SK-N-MC (cell line): ENCODE measurements at regions not wholly inside any gene's neighbourhood (a gene's known extent, or its start where the extent isn't known, plus 50 kb on each side); places are given as distances from the start of the nearest gene placed in this dataset.
"Not testable (repeated sequence)": the region's sequence is repeated elsewhere in the genome, so short reads cannot be mapped to it uniquely, and the experiment has no call there.

ENCODE experiments used
- DNase-seq: peaks from one replicate; pipeline ENCODE4 v3.0.0-alpha.2; 2011; ENCODE audit warnings: low read depth, low spot score
- H3K27ac ChIP-seq: fragments of 200-600 bp; sonication (generic); 2 replicates; pipeline ENCODE4 v1.5.1; 2016; ENCODE audit warnings: mixed run types
- H3K36me3 ChIP-seq: fragments of 200-600 bp; sonication (generic); 2 replicates; pipeline ENCODE4 v1.6.1; 2017; ENCODE audit warnings: antibody characterized with exemption, low read length, mixed read lengths; ENCODE audit not compliant: insufficient read depth
- H3K4me3 ChIP-seq: fragments of 200-600 bp; sonication (generic); 2 replicates; pipeline ENCODE4 v1.5.1; 2016
- H3K9ac ChIP-seq: fragments of 200-600 bp; sonication (generic); 2 replicates; pipeline ENCODE4 v1.8.0; 2017; ENCODE audit warnings: mixed run types, mixed read lengths; ENCODE audit not compliant: insufficient read length
- H3K9me3 ChIP-seq: fragments of 200-600 bp; sonication (generic); 2 replicates; pipeline ENCODE4 v1.6.1; 2017; ENCODE audit warnings: low read depth, mild to moderate bottlenecking, antibody characterized with exemption, low read length, moderate library complexity, mixed read lengths
- EZH2 ChIP-seq: fragments of 200-600 bp; sonication (generic); IDR thresholded peaks from one replicate; pipeline ENCODE4 v1.6.1; 2017; ENCODE audit warnings: antibody characterized with exemption
- FOXP2 ChIP-seq: optimal IDR thresholded peaks from 2 replicates; pipeline ENCODE3; 2011; ENCODE audit warnings: mild to moderate bottlenecking, moderate library complexity; ENCODE audit not compliant: insufficient read depth; ENCODE audit errors: extremely low read length, control extremely low read depth
- POLR2AphosphoS5 ChIP-seq: IDR thresholded peaks from 2 replicates; pipeline ENCODE4 v1.6.1; 2012; ENCODE audit warnings: mild to moderate bottlenecking, low read depth, low read length, borderline replicate concordance

DNA sequence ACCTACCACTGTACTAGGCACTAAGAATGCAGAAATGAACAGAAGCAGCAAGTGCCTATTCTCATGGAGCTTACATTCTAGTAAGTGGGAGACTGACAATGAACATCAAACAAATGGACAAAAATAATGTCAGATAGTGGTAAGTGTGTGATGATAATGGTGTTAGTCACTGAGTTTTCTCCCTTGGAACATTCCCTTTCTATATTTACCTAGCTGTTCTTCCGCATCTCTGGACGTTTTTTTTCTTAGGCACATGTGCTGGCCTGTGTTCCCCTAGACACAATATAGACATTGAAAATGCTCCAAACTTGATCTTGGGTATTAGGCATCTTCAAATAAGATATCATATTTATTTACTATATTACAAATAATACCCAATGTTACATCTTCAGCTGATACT, 218.1 kb upstream of the GJE1 start:
- Histone ChIP-seq H3K9me3 (no peaks in the 10 kb centered on the region), H3K9ac (no peak overlapping the region), H3K36me3 (no peaks in the 10 kb centered on the region), H3K27ac (no peak overlapping the region), H3K4me3 (no peak overlapping the region)
- no peak for TF ChIP-seq FOXP2
- no peak for TF ChIP-seq POLR2AphosphoS5
- no peak for TF ChIP-seq EZH2
- no peak for DNase-seq

DNA sequence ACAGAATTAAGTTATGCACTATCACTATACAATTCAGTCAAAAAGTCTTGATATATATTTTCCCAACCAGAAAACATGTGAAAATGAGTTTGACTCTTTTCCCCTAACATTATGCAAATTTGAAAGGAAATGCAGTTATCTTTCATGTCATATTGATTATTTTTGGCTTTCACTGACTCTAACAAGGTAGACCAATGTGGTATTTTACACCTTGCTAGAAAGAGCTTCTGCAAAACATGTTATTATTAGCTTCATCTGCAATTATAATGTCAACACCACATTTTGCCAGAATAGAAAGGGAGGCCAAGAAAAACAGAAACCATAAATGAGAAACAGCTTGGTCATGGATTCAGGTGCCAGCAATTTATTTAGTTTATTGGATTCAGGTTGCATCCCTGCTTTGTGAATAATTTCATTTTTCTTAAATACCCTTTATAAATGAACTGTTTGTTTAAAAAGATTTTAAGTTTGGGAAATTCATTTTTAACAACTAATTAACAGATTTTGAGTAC, 226.1 kb upstream of the GJE1 start:
- TF ChIP-seq EZH2 (no peak), POLR2AphosphoS5 (no peak), FOXP2 (no peak)
- no peak overlapping the region for H3K4me3 ChIP-seq
- no peaks in the 10 kb centered on the region for H3K9me3 ChIP-seq
- DNase-seq, result no peak
- no peak overlapping the region for H3K9ac ChIP-seq
- no peaks in the 10 kb centered on the region for H3K36me3 ChIP-seq
- H3K27ac ChIP-seq, result no peak overlapping the region

DNA sequence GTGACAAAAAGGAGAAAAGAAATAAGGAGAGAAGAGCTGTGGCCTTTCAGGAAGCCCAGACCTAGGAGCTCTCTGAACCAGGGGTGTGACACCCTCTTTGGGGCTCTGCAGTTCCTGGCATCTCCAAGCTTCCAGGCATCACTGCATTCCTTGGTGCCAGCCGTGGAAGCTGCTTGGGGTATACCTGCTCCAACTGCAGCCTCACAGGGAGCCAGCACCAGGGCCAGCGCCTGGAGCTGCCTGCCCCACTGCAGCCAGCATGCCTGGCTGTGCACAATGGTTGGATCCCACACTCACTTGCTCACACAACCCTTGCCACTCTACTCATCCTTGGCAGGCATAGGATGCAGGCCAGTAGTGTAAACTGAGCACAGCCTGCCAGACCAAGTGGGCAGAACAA, 242.1 kb upstream of the GJE1 start:
- H3K9me3 ChIP-seq, result no peaks in the 10 kb centered on the region
- no peak for TF ChIP-seq POLR2AphosphoS5
- no peak for TF ChIP-seq FOXP2
- no peak for TF ChIP-seq EZH2
- H3K27ac ChIP-seq, result no peak overlapping the region
- no peaks in the 10 kb centered on the region for H3K36me3 ChIP-seq
- DNase-seq, result no peak
- no peak overlapping the region for H3K4me3 ChIP-seq
- no peak overlapping the region for H3K9ac ChIP-seq

DNA sequence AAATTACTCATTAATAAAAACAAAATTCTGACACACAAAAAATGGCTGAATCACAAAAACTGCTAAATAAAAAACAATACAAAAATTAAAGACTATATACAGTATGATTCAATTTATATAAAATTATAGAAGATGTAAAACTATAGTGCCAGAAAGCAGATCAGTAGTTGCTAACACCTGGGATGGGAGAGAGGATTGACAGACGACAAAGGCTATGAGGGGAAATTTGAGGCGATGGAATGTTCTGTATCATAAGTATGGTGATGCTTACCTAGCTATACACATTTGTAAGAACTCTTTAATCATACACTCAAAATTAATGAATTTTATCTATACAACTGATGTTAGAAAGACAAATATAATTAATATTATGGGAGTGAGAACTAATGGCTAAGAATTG, 247.9 kb upstream of the GJE1 start:
- H3K27ac ChIP-seq, result no peak overlapping the region

DNA sequence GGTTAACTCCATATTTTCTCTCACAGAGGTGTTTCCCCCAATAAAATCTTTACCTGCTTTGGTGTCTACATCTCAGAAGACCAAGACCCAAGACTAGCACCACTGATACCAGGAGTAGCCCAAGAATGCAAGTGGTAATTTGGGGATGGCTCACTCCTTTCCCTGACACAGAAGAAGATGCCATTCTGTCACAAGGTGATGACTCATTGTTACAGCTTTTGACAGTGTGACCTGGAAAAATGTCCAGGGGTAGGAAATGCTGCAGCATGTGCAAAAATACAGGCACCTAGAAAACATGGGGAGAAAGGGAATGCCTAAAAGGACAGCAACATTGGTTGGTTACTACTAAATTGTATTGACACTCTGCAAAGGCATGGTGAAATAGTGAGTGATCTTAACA, 254.0 kb upstream of the GJE1 start:
- Histone ChIP-seq H3K27ac (no peak overlapping the region), H3K4me3 (no peak overlapping the region), H3K9me3 (no peaks in the 10 kb centered on the region), H3K36me3 (no peaks in the 10 kb centered on the region), H3K9ac (no peak overlapping the region)
- no peak for DNase-seq
- TF ChIP-seq FOXP2 (no peak), EZH2 (no peak), POLR2AphosphoS5 (no peak)

More for the DNA sequence above, 247.9 kb upstream of the GJE1 start:
- no peaks in the 10 kb centered on the region; the same call in 1 of the 2 replicates for H3K9me3 ChIP-seq
- TF ChIP-seq FOXP2, result no peak
- TF ChIP-seq EZH2, result no peak
- TF ChIP-seq POLR2AphosphoS5, result no peak
- H3K9ac ChIP-seq, result no peak overlapping the region
- DNase-seq, result no peak
- no peaks in the 10 kb centered on the region for H3K36me3 ChIP-seq
- no peak overlapping the region for H3K4me3 ChIP-seq

DNA sequence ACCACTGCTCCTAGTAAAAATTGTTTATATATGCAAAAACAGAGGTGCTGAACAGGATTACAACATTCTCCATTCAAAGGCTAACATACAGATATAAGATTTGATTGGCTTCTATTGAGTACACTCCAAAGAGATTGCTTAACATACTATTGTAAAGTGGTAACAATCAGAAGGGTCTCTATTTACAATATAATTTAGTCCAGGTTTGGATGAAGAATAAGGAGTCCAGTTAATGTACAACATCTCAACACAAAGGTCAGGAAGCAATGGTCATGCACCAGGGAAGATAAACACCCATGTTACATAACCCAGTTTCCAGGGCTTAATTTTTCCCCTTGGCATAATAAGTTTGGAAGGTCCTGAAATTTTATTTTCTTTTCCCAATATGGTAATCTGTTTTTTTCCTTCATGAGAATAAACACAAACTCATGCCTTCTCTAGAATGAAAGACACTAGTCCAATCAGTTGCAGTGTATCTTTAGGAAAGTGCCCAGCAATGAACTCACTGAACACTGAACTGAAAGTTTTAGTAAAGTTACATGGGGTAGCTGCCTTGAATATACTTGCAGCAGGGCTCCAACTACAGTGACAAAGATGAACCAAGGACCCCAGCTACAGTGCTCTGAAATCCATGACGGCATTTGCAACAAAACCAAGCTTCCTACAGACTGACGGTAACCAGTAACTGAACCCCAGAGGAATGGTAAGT, 255.3 kb upstream of the GJE1 start:
- TF ChIP-seq POLR2AphosphoS5 (no peak), EZH2 (no peak), FOXP2 (no peak)
- Histone ChIP-seq H3K9me3 (no peaks in the 10 kb centered on the region), H3K4me3 (no peak overlapping the region), H3K9ac (no peak overlapping the region), H3K36me3 (no peaks in the 10 kb centered on the region), H3K27ac (no peak overlapping the region)
- DNase-seq, result no peak

DNA sequence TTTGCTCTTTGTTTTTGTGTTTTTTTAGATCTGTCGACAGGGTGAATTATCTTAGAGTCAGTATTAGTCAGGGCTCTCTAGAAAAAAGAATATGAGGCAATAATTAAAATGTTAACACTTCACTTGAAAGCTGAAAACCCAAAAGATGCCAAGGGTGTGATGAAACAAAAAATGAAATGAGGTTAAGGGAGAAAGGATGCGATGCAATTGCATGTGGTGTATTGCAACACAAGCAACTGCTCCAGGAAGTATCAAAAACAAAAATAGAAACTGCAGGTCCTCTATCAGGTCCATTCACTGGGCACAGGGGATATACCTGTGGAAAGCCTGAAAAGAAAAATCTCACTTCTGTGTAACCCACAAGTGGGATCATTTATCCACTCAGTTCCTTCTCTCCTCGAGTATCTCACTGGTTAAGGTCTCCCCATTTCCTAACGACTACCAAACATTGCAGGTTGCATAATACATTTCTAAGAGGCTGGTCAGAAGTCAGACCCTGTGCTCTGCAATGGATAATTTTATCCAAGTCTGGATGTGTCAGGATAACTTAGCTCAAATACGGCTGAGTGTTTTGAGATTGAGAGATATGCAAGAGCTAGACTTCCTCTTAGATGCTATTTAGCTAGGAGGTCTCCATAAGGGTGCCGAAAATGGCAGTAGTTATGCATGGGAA, 257.7 kb upstream of the GJE1 start:
- no peak overlapping the region for H3K9ac ChIP-seq
- no peak overlapping the region for H3K4me3 ChIP-seq
- H3K27ac ChIP-seq, result no peak overlapping the region
- H3K9me3 ChIP-seq, result no peaks in the 10 kb centered on the region
- TF ChIP-seq EZH2, result no peak
- TF ChIP-seq FOXP2, result no peak
- no peak for TF ChIP-seq POLR2AphosphoS5
- no peak for DNase-seq
- no peaks in the 10 kb centered on the region for H3K36me3 ChIP-seq

DNA sequence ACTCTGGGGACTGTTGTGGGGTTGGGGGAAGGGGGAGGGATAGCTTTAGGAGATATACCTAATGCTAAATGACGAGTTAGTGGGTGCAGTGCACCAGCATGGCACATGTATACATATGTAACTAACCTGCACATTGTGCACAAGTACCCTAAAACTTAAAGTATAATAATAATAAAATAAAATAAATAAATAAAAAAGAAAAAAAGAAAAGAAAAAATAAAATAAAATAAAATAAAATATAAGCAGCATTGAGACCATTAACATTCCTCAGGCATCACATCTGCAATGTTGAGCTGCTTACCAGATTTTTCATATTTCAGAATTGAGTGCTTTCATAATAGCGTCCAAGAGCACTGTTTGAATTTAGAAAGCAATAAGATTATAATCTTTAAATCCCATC, 263.2 kb upstream of the GJE1 start:
- not testable (repeated sequence) for H3K9ac ChIP-seq, H3K27ac ChIP-seq, H3K9me3 ChIP-seq, H3K4me3 ChIP-seq, H3K36me3 ChIP-seq, DNase-seq
